ENCODE measurements at regions not wholly inside any gene's neighbourhood (a gene's known extent, or its start where the extent isn't known, plus 50 kb on each side); places are given as distances from the start of the nearest gene placed in this dataset.

GRCh38 chr2:185012643-185013042 lies 414.3 kb downstream of the ZNF804A start:
- TF ChIP-seq POLR2AphosphoS5 (IDR thresholded peaks at IDR 0.05) (no peak), EP300 (IDR thresholded peaks at IDR 0.05) (no peak)

Measured in stomach (tissue), 4 donors.